ENCODE measurements at regions not wholly inside any gene's neighbourhood (a gene's known extent, or its start where the extent isn't known, plus 50 kb on each side); places are given as distances from the start of the nearest gene placed in this dataset.

DNA sequence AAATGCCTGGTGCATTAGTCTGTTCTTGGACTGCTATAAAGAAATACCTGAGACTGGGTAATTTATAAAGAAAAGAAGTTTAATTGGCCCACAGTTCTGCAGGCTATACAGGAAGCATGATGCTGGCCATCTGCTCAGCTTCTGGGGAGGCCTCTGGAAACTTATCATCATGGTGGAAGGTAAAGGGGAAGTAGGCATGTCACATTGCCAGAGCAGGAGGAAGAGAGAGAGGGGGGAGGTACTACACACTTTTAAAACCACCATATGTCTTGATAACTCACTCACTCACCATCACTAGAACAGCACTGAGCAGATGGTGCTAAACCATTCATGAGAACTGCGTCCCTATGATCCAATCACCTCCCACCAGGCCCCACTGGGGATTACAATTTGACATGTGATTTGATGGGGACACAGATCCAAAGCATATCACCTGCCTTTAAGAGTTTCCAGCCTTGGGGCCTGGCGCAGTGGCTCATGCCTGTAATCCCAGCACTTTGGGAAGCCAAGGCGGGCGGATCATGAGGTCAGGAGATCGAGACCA lies 219.0 kb downstream of the KATNAL1 start:
- no peaks in the 10 kb centered on the region for H3K36me3 ChIP-seq (replicated peaks in 1 of 2; ENCODE audit: control extremely low read depth in 1 of 2, control insufficient read depth in 1 of 2, extremely low read depth in 1 of 2, insufficient read depth in 2 of 2, low read length in 1 of 2)
- Mint-ChIP-seq H3K27ac (no peak overlapping the region), H3K27me3 (peaks cover 21% of the 10 kb centered on the region), H3K4me1 (no peaks in the 10 kb centered on the region), H3K9me3 (ENCODE audit: insufficient read depth) (no peaks in the 10 kb centered on the region), H3K4me3 (no peak overlapping the region)
- WGBS (ENCODE audit: insufficient coverage) = no CpG with 5 or more reads among the region's 5 CpGs
- intact Hi-C loops (cut with micrococcal nuclease) = no loop called here
- no peaks in the 10 kb centered on the region for H3K79me2 ChIP-seq (ENCODE audit: control insufficient read depth, insufficient read depth, low read length)
- H4K20me1 ChIP-seq (ENCODE audit: control insufficient read depth, insufficient read depth, low read length, poor library complexity, severe bottlenecking) = no peaks in the 10 kb centered on the region
- H3K4me2 ChIP-seq (replicated peaks; ENCODE audit: low read depth, low read length, poor library complexity, severe bottlenecking) = no peak overlapping the region
- DNase-seq = no peak
- ATAC-seq (ENCODE audit: low read depth) = no peak
- H3K27me3 ChIP-seq (replicated peaks in 1 of 4; ENCODE audit: control extremely low read depth in 1 of 4, control insufficient read depth in 3 of 4, insufficient read depth in 4 of 4, low read length in 3 of 4) = peaks cover 0 to 3% (median 0%) of the 10 kb centered on the region in 4 experiments
- H3K9me3 ChIP-seq (ENCODE audit: control extremely low read depth in 1 of 3, control insufficient read depth in 2 of 3, insufficient read depth in 1 of 3, low read length in 2 of 3) = no peaks in the 10 kb centered on the region
- H3K4me3 ChIP-seq (ENCODE audit: control extremely low read depth in 1 of 5, extremely low read depth in 1 of 5, insufficient read depth in 1 of 5, low read depth in 2 of 5, low read length in 4 of 5) = no peak overlapping the region
- H3K27ac ChIP-seq (ENCODE audit: low read length in 2 of 2) = no peak overlapping the region
- no peak overlapping the region for H2AFZ ChIP-seq (ENCODE audit: insufficient read depth, low read depth, low read length, poor library complexity, severe bottlenecking)
- no peaks in the 10 kb centered on the region for H3K4me1 ChIP-seq (ENCODE audit: control insufficient read depth in 2 of 2, insufficient read depth in 2 of 2, low read length in 2 of 2)
- ChIA-PET POLR2A (no interaction called here), CTCF (no interaction called here)
- TF ChIP-seq, protein P1, sequence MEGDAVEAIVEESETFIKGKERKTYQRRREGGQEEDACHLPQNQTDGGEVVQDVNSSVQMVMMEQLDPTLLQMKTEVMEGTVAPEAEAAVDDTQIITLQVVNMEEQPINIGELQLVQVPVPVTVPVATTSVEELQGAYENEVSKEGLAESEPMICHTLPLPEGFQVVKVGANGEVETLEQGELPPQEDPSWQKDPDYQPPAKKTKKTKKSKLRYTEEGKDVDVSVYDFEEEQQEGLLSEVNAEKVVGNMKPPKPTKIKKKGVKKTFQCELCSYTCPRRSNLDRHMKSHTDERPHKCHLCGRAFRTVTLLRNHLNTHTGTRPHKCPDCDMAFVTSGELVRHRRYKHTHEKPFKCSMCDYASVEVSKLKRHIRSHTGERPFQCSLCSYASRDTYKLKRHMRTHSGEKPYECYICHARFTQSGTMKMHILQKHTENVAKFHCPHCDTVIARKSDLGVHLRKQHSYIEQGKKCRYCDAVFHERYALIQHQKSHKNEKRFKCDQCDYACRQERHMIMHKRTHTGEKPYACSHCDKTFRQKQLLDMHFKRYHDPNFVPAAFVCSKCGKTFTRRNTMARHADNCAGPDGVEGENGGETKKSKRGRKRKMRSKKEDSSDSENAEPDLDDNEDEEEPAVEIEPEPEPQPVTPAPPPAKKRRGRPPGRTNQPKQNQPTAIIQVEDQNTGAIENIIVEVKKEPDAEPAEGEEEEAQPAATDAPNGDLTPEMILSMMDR (IDR thresholded peaks at IDR 0.05) = no peak
- TF ChIP-seq EZH2 (IDR thresholded peaks at IDR 0.05; ENCODE audit: borderline replicate concordance, insufficient read depth, low read depth, low read length, poor library complexity, severe bottlenecking) = no peak
- no peak overlapping the region for H3K9ac ChIP-seq (ENCODE audit: low read length)

DNA sequence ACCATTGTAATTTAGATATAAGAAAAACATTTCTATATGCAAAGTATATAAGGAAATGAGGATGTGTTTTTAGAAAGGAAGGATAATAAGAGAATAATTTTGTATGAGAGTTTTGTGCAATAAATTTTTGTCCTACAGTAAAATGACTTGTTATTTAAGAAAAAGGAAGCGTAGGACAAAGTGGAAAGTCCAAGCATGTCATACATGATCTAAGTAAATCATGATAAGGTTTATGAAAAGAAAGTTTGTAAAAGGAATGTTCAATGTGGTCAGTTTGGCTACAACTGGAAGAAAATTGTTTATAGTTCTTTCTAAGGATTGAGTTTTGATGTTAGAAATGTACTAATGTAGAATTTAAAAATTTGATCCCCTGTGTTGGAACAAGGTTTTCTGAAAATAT lies 222.3 kb downstream of the KATNAL1 start:
- DNase-seq = no peak
- H3K27ac Mint-ChIP-seq = no peak overlapping the region
- no peak overlapping the region for H2AFZ ChIP-seq (ENCODE audit: insufficient read depth, low read depth, low read length, poor library complexity, severe bottlenecking)
- H3K4me3 Mint-ChIP-seq = no peak overlapping the region
- no peak overlapping the region for H3K4me3 ChIP-seq (ENCODE audit: control extremely low read depth in 1 of 5, extremely low read depth in 1 of 5, insufficient read depth in 1 of 5, low read depth in 2 of 5, low read length in 4 of 5)
- peaks cover 23% of the 10 kb centered on the region for H3K27me3 Mint-ChIP-seq
- no peaks in the 10 kb centered on the region for H3K9me3 ChIP-seq (ENCODE audit: control extremely low read depth in 1 of 3, control insufficient read depth in 2 of 3, insufficient read depth in 1 of 3, low read length in 2 of 3)
- ChIA-PET CTCF (no interaction called here), POLR2A (no interaction called here)
- no peaks in the 10 kb centered on the region for H3K79me2 ChIP-seq (ENCODE audit: control insufficient read depth, insufficient read depth, low read length)
- no peak for ATAC-seq (ENCODE audit: low read depth)
- intact Hi-C loops (cut with micrococcal nuclease) = no loop called here
- H3K4me2 ChIP-seq (replicated peaks; ENCODE audit: low read depth, low read length, poor library complexity, severe bottlenecking) = no peak overlapping the region
- H3K9me3 Mint-ChIP-seq (ENCODE audit: insufficient read depth) = peaks cover 3% of the 10 kb centered on the region
- TF ChIP-seq EZH2 (IDR thresholded peaks at IDR 0.05; ENCODE audit: borderline replicate concordance, insufficient read depth, low read depth, low read length, poor library complexity, severe bottlenecking) = no peak
- TF ChIP-seq, protein P1 (IDR thresholded peaks at IDR 0.05) = no peak
- no peaks in the 10 kb centered on the region for H3K4me1 ChIP-seq (ENCODE audit: control insufficient read depth in 2 of 2, insufficient read depth in 2 of 2, low read length in 2 of 2)
- H3K27me3 ChIP-seq (replicated peaks in 1 of 4; ENCODE audit: control extremely low read depth in 1 of 4, control insufficient read depth in 3 of 4, insufficient read depth in 4 of 4, low read length in 3 of 4) = no peaks in the 10 kb centered on the region
- H3K4me1 Mint-ChIP-seq = no peaks in the 10 kb centered on the region
- no peak overlapping the region for H3K27ac ChIP-seq (ENCODE audit: low read length in 2 of 2)
- no peak overlapping the region for H3K9ac ChIP-seq (ENCODE audit: low read length)
- H3K36me3 ChIP-seq (replicated peaks in 1 of 2; ENCODE audit: control extremely low read depth in 1 of 2, control insufficient read depth in 1 of 2, extremely low read depth in 1 of 2, insufficient read depth in 2 of 2, low read length in 1 of 2) = no peaks in the 10 kb centered on the region
- no peaks in the 10 kb centered on the region for H4K20me1 ChIP-seq (ENCODE audit: control insufficient read depth, insufficient read depth, low read length, poor library complexity, severe bottlenecking)
- WGBS (ENCODE audit: insufficient coverage) = 86% methylated on average over 1 of the region's 1 CpG

Measured in B cell (primary cell).